Fibroblast of peridontal ligament (primary cell): ENCODE measurements at regions not wholly inside any gene's neighbourhood (a gene's known extent, or its start where the extent isn't known, plus 50 kb on each side); places are given as distances from the start of the nearest gene placed in this dataset.

ENCODE experiments used
- DNase-seq: peaks from one replicate; pipeline ENCODE4 v3.0.0-alpha.2; 2010; ENCODE audit errors: extremely low read depth

GRCh38 chr2:6516674-6517073 is 349.0 kb downstream of the CMPK2 start:
- no peak for DNase-seq

- DNase-seq: no peak
Measured at GRCh38 chr2:6518361-6518760, 347.3 kb downstream of the CMPK2 start.

- no peak for DNase-seq
Measured at GRCh38 chr2:6523476-6523875, 342.2 kb downstream of the CMPK2 start.

- no peak for DNase-seq
Measured at GRCh38 chr2:6524691-6525474, 340.8 kb downstream of the CMPK2 start.

GRCh38 chr2:6525475-6525964 is 340.2 kb downstream of the CMPK2 start:
- DNase-seq: no peak

GRCh38 chr2:6526093-6526824 is 339.4 kb downstream of the CMPK2 start:
- no peak for DNase-seq

DNA sequence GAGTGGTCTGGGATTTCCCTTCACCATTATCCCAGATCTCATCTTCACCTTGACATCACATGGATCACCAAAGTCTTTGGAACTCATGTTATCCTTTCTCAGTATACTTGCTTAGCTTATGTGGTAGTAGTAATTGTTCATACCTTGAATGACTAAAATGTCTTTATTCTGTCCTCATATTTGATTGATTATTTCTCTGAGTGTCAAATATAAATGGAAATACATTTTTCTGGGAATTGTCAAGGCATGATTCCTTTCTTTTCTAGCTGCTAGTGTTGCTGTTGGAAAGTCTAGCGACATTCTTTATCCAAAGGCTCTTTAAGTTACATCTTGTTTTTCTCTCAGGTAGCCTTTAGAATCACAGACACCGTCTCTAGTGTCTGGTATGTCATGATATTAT is 334.4 kb downstream of the CMPK2 start:
- no peak for DNase-seq

DNA sequence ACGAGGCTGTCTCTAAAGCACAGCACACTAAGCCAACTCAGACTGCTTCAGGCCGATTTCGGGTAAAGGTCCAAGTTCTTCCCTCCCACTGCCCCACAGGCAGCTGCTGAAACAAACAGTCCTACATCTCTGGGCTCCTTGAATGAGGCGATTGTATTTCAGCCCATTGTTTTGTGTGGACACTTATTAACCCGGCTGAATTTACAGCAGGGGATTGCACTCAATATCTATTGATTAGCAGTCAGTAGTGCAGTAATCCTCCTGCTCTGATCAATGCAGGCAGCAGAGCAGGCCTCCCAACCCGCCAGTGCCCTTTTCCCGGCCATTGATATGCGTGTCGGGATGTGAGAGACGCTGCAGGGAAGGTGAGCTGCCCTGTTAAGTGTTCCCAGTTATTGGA is 330.1 kb downstream of the CMPK2 start:
- DNase-seq: no peak

DNA sequence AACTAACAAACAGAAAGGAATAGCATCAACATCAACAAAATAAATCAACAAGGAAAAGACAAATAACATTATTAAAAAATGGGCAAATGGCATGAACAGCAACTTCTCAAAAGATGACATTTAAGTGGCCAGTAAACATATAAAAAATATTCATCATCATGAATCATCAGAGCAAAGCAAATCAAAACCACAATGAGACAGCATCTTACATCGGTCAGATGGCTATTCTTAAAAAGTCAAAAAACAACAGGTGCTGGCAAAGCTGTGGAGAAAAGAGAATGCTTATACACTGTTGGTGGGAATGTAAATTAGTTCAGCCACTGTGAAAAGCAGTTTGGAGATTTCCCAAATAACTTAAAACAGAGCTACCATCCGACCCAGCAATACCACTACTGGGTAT is 327.1 kb downstream of the CMPK2 start:
- DNase-seq: peak; percentile 1

- DNase-seq: no peak
Measured at GRCh38 chr2:6545336-6545735, 320.4 kb downstream of the CMPK2 start.

DNA sequence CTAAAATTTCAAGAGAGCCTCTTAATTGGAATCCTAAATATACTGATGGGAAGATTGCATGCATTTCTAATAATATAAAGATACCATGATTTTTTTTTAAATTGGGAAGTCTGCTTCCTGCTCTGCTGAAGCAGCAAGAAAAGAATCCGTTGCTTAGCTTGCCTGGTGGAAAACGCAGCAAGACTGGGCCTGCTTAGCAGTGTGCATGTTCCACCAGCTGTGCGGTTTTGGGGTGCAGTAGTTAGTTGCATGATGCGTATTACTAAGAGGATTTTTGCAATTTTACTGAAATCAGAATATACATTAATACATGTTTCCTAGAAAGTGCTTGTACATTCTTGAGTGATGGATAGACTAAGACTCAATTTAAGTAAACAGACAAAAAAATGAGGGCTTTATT is 319.9 kb downstream of the CMPK2 start:
- no peak for DNase-seq

GRCh38 chr2:6554466-6554865 is 311.2 kb downstream of the CMPK2 start:
- no peak for DNase-seq

GRCh38 chr2:6556755-6557154 is 309.0 kb downstream of the CMPK2 start:
- peak; percentile 43 for DNase-seq

- DNase-seq: no peak
Measured at GRCh38 chr2:6557737-6558136, 308.0 kb downstream of the CMPK2 start.

DNA sequence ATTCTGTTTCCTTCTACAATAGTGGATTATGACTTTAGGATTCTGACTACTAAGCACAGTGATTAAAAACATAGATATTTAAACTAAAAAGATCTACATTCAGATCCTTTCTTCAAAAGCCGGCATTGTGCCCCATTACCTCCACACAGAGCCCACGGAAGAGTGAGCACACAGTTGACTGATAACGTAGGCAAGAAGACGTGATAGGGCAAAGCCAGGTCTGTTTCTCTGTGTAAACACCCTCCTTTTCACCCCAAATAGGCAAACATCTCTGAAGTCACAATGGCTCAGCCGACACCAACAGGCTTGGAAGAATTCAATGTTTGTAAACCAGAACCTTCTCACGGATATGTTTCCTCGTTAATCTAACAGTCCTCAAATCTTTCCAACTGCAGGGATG is 302.9 kb downstream of the CMPK2 start:
- DNase-seq: no peak

DNA sequence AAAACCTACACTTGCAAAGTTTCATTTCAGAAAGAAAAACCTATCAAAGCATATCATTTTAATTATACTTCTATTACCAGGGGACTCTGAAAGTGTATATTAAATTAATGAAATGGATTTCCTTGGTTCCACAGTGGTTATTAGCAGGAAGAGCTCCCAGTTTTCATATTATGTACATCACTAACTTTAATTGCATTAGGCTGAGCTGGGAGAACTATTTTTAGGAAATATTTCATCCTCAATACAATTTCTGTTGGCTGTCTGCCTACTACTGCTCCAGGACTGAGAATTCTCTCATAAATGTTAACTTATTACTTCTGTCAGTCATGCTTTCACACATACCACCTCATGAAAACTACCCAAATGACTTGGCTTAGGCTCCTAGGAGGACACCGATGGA is 301.4 kb downstream of the CMPK2 start:
- DNase-seq: no peak

DNA sequence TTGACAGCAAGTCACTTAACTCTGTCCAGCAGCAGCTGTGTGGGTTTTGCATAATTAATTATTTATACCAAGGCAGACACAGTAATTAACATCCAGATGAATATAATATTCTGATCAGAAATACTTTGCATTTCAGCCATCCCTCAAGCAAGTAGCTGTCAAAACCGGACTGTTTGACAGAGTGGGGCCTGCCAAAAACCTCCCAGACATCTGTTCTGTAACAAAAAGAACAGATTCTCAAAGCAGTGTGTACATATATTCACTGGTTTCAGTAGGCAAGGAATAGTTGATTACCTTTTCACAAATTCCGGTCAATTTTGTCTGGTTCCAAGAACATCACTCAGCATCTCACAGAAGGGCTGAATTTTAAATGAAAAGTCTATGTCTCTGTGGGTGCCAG is 291.6 kb downstream of the CMPK2 start:
- DNase-seq: no peak

DNA sequence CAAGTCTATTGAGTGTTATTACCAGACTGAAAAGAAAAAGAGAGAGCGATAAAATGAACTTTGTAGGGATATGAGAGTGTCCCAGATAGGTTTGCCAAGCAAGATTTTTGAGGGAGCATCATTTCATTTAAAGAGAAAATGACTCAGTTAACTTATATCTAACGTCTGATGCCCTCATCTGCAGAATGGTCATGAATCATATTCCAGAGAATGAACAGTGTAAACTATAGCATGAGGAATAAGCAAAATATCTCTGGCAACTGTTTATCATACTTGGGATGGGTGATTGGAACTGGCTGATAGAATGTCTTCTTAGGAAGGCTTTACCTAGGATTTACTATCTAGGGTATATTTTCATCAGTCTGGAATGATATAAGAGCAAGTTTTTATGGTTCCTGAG is 289.4 kb downstream of the CMPK2 start:
- peak; percentile 70 for DNase-seq

GRCh38 chr2:6577960-6578359 is 287.7 kb downstream of the CMPK2 start:
- DNase-seq: no peak

GRCh38 chr2:6578416-6578815 is 287.3 kb downstream of the CMPK2 start:
- no peak for DNase-seq

GRCh38 chr2:6579281-6579680 is 286.4 kb downstream of the CMPK2 start:
- DNase-seq: no peak

DNA sequence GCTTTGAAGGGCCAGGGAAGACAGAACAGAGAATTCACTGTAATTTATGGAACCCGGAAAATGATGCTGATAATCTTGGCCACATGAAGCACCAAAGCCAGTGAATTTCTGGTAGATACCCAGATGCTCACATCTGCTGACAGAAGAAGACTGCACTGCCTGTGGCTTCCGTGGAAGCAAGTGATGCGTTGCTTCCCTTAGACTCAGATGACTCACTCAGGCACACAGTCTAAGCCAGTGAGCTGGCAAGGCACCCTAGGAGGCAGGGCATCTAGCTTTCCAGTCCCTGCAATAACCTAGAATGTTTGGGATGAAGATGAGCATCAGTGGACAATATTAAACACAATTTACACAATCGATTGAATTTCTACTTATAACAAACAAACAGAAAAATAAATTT is 284.7 kb downstream of the CMPK2 start:
- DNase-seq: peak; percentile 73

GRCh38 chr2:6589150-6589549 is 276.6 kb downstream of the CMPK2 start:
- no peak for DNase-seq
